Gastrocnemius medialis (tissue), 4 donors: ENCODE measurements at regions not wholly inside any gene's neighbourhood (a gene's known extent, or its start where the extent isn't known, plus 50 kb on each side); places are given as distances from the start of the nearest gene placed in this dataset.

Experiments
- ATAC-seq, 2 donors: fragments of 150-250 bp; one replicate each; pipeline ENCODE4 v1.9.1; 2016
- DNase-seq, 2 donors: peaks; one replicate each; pipeline ENCODE4 v3.0.0-alpha.2; 2019
- H3K27ac ChIP-seq, 4 donors: fragments of 200-600 bp; sonication (generic); 1 replicate in 1 of 4; 2 replicates in 3 of 4; pipeline ENCODE4 v1.5.1; 2016 to 2018; ENCODE audit warnings: mild to moderate bottlenecking in 2 of 4, moderate library complexity in 1 of 4
- H3K27me3 ChIP-seq, 3 donors: fragments of 200-600 bp; sonication (generic) in 2 of 3; 1 replicate in 1 of 3; 2 replicates in 2 of 3; pipeline versions ENCODE4 v1.5.1 to v1.6.0; 2016 to 2019; ENCODE audit warnings: mild to moderate bottlenecking in 1 of 3, moderate library complexity in 1 of 3
- H3K36me3 ChIP-seq, 2 donors: fragments of 200-600 bp; sonication (generic) in 1 of 2; one replicate each; pipeline ENCODE4 v1.5.1; 2017 to 2018
- H3K4me1 ChIP-seq, 2 donors: fragments of 200-600 bp; sonication (generic) in 1 of 2; one replicate each; pipeline ENCODE4 v1.5.1; 2016 to 2017; ENCODE audit warnings: mild to moderate bottlenecking in 2 of 2
- H3K4me3 ChIP-seq, 4 donors: fragments of 200-600 bp; sonication (generic) in 3 of 4; 1 replicate in 1 of 4; 2 replicates in 3 of 4; pipeline ENCODE4 v1.5.1; 2016 to 2019; ENCODE audit warnings: mild to moderate bottlenecking in 2 of 4
- H3K9me3 ChIP-seq, 3 donors: fragments of 200-600 bp; sonication (generic) in 2 of 3; 1 replicate in 1 of 3; 2 replicates in 2 of 3; pipeline ENCODE4 v1.5.1; 2016 to 2019
- POLR2A ChIP-seq, 2 donors: fragments of 450-650 bp; IDR thresholded peaks; one replicate each; pipeline ENCODE4 v1.6.1; 2017; ENCODE audit warnings: antibody characterized with exemption in 2 of 2, mild to moderate bottlenecking in 2 of 2, moderate library complexity in 2 of 2
- in situ Hi-C, 4 donors: fragments of 200-750 bp; cut with MboI; loops; one replicate each; pipeline versions ENCODE4 v1.15.0 to v1.8.0; 2017; ENCODE audit warnings: low sequenced_read_pairs in 4 of 4
- intact Hi-C: fragments of 100-400 bp; cut with DNase I; formaldehyde crosslinking; loops from one replicate; pipeline ENCODE4 v1.15.1; 2023; ENCODE audit warnings: low total_unique reads
- TF ChIP-seq, protein P1 (sequence below), 5 experiments: fragments of 450-650 bp in 3 of 5; fragments of 200-600 bp in 2 of 5; sonication (generic) in 2 of 5; IDR thresholded peaks in 4 of 5; conservative IDR thresholded peaks in 1 of 5; 1 replicate in 4 of 5; 2 replicates in 1 of 5; pipeline ENCODE4 v1.5.1; 2016 to 2019; ENCODE audit warnings: antibody characterized with exemption in 5 of 5, mild to moderate bottlenecking in 3 of 5, moderate library complexity in 3 of 5

DNA sequence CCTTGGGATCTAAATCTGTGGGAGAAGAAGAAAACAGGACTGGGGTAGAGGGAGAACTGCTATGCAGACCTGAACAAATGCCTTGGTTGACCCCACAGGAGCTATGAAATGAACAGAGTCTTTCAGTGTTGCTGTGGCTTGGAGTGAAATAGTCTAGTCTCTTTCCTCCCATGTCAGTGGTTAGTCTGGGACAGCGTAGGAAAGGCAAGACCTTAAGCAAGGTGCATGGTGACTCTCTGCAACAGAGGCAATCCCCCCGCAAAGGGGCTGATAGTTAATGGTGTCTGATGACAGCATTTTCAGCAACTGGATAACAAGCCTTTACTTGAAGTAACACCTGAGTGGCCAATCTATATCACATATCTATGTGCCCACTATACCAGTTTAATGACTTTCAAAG, 62.3 kb downstream of the ARL4A start:
- TF ChIP-seq, protein P1, sequence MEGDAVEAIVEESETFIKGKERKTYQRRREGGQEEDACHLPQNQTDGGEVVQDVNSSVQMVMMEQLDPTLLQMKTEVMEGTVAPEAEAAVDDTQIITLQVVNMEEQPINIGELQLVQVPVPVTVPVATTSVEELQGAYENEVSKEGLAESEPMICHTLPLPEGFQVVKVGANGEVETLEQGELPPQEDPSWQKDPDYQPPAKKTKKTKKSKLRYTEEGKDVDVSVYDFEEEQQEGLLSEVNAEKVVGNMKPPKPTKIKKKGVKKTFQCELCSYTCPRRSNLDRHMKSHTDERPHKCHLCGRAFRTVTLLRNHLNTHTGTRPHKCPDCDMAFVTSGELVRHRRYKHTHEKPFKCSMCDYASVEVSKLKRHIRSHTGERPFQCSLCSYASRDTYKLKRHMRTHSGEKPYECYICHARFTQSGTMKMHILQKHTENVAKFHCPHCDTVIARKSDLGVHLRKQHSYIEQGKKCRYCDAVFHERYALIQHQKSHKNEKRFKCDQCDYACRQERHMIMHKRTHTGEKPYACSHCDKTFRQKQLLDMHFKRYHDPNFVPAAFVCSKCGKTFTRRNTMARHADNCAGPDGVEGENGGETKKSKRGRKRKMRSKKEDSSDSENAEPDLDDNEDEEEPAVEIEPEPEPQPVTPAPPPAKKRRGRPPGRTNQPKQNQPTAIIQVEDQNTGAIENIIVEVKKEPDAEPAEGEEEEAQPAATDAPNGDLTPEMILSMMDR (IDR thresholded peaks at IDR 0.05 in 4 of 5, conservative IDR thresholded peaks at IDR 0.05 in 1 of 5), result no peak
- no peak for TF ChIP-seq POLR2A (IDR thresholded peaks at IDR 0.05)
- DNase-seq (no peak), ATAC-seq (no peak)
- Histone ChIP-seq H3K27me3 (no peaks in the 10 kb centered on the region), H3K27ac (no peak overlapping the region), H3K4me1 (no peaks in the 10 kb centered on the region), H3K9me3 (no peaks in the 10 kb centered on the region), H3K36me3 (no peaks in the 10 kb centered on the region), H3K4me3 (no peak overlapping the region)
- intact Hi-C loops, result no loop called here
- in situ Hi-C loops, result no loop called here

DNA sequence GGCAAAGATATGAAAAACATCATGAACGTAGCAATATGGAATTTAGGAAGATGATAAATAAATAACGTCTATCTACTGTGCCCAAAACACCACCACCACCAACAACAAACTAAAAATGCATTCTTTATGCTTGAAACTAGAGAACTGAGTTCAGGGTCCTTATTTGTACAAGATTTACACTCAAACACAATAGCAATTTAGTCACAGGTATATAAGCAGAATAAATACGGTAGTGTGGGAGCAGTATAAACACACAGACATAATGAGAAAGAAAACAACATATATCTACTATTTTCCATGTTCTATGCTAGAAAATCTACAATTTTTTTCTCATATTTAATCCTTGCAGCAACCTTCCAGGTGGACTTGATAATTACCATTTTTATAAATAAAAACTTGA, 64.3 kb downstream of the ARL4A start:
- DNase-seq (no peak), ATAC-seq (no peak)
- no peak overlapping the region for H3K27ac ChIP-seq
- in situ Hi-C loops (no loop called here), intact Hi-C loops (no loop called here)
- no peaks in the 10 kb centered on the region for H3K27me3 ChIP-seq
- no peaks in the 10 kb centered on the region for H3K36me3 ChIP-seq
- no peak overlapping the region for H3K4me3 ChIP-seq
- TF ChIP-seq, protein P1 (IDR thresholded peaks at IDR 0.05 in 4 of 5, conservative IDR thresholded peaks at IDR 0.05 in 1 of 5), result no peak
- TF ChIP-seq POLR2A (IDR thresholded peaks at IDR 0.05), result no peak
- no peaks in the 10 kb centered on the region for H3K4me1 ChIP-seq
- no peaks in the 10 kb centered on the region for H3K9me3 ChIP-seq

DNA sequence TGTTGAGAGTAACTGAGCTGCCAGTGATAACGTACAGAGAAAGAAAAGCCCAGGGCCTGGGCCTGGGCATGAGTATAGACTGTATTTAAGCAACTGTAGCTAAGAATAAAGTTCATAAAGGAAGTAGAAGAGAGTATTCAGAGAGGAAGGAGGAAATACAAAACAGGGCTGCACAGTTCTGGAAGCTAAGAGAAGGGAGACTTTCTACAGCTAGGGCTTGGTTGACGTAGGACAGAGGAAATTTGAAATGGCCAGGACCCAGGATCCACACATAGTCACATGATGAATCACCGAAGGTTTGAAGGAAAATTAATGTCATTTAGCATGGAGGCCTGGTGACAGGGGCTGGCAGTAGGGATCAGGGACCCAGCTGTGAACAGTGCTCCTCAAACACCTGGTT, 66.7 kb downstream of the ARL4A start:
- Histone ChIP-seq H3K27me3 (no peaks in the 10 kb centered on the region), H3K4me3 (no peak overlapping the region), H3K36me3 (no peaks in the 10 kb centered on the region), H3K9me3 (no peaks in the 10 kb centered on the region), H3K27ac (no peak overlapping the region), H3K4me1 (no peaks in the 10 kb centered on the region)
- in situ Hi-C loops (no loop called here), intact Hi-C loops (no loop called here)
- no peak for TF ChIP-seq POLR2A (IDR thresholded peaks at IDR 0.05)
- TF ChIP-seq, protein P1 (IDR thresholded peaks at IDR 0.05 in 4 of 5, conservative IDR thresholded peaks at IDR 0.05 in 1 of 5), result no peak
- DNase-seq (no peak), ATAC-seq (no peak)

DNA sequence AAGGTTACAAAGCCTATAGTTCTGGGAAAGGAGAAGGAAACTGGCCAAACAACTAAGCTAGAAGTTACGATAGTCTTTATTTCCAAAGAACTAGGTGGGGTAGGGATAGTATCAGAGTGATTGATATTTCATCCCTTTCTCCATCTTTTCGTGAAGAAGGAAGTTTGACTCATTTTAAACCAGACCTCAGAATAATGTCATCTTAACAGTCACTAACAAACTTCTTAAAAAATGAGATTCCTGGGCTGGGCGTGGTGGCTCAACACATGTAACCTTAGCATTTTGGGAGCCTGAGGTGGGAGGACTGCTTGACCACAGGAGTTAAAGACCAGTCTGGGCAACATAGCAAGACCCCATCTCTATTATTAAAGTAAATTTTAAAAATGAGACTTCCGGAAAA, 69.4 kb downstream of the ARL4A start:
- ATAC-seq (no peak), DNase-seq (no peak)
- in situ Hi-C loops (no loop called here), intact Hi-C loops (no loop called here)
- Histone ChIP-seq H3K27me3 (no peaks in the 10 kb centered on the region), H3K4me1 (no peaks in the 10 kb centered on the region), H3K4me3 (no peak overlapping the region), H3K9me3 (no peaks in the 10 kb centered on the region), H3K36me3 (no peaks in the 10 kb centered on the region), H3K27ac (no peak overlapping the region)
- TF ChIP-seq, protein P1 (IDR thresholded peaks at IDR 0.05 in 4 of 5, conservative IDR thresholded peaks at IDR 0.05 in 1 of 5), result no peak
- TF ChIP-seq POLR2A (IDR thresholded peaks at IDR 0.05), result no peak

DNA sequence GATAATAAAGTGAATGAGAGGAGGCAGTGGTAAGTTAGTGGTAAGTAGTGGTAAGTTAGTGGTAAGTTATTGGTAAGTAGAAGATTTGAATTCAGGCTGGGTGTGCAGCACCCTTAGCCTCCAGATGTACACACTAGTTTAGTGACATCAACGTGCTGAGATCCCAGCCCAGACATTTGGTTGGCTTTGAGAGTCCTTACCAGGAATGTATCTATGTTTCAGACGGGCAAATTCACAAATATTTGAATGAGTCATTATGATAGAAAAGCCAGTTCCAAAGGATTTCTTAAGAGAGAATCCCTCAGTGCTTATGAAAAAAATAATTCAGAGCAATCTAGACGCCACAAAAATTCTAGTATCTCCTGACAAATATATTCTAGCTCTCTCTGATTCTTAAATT, 70.0 kb downstream of the ARL4A start:
- H3K9me3 ChIP-seq, result no peaks in the 10 kb centered on the region

More for the DNA sequence above, 70.0 kb downstream of the ARL4A start:
- no peak for TF ChIP-seq POLR2A (IDR thresholded peaks at IDR 0.05)
- TF ChIP-seq, protein P1 (IDR thresholded peaks at IDR 0.05 in 4 of 5, conservative IDR thresholded peaks at IDR 0.05 in 1 of 5), result no peak
- no peak for DNase-seq
- H3K27ac ChIP-seq, result no peak overlapping the region
- H3K36me3 ChIP-seq, result no peaks in the 10 kb centered on the region
- ATAC-seq, result peak in 1 of 2 donors; percentile 36
- intact Hi-C loops (no loop called here), in situ Hi-C loops (no loop called here)
- no peak overlapping the region for H3K4me3 ChIP-seq
- peaks cover 0 to 4% of the 10 kb centered on the region in 2 donors for H3K4me1 ChIP-seq
- no peaks in the 10 kb centered on the region for H3K27me3 ChIP-seq
